MM.1S (cell line): ENCODE measurements at regions not wholly inside any gene's neighbourhood (a gene's known extent, or its start where the extent isn't known, plus 50 kb on each side); places are given as distances from the start of the nearest gene placed in this dataset.

Experiments used
- DNase-seq: peaks from one replicate; pipeline ENCODE4 v3.0.0-alpha.2; 2015
- H2AFZ ChIP-seq: fragments of 300-600 bp; sonication (generic); 2 replicates; pipeline ENCODE4 v1.6.0; 2016; ENCODE audit warnings: antibody characterized with exemption, low read length
- H3F3A ChIP-seq: fragments of 300-600 bp; sonication (generic); 2 replicates; pipeline ENCODE4 v1.6.1; 2016; ENCODE audit warnings: mild to moderate bottlenecking, antibody characterized with exemption, low read length, moderate library complexity, mixed read lengths; ENCODE audit not compliant: insufficient read depth
- H3K27ac ChIP-seq: fragments of 300-600 bp; sonication (generic); 2 replicates; pipeline ENCODE4 v1.5.1; 2016; ENCODE audit warnings: mild to moderate bottlenecking, low read length
- H3K27me3 ChIP-seq: fragments of 300-600 bp; sonication (generic); replicated peaks from 2 replicates; pipeline ENCODE4 v1.6.0; 2016; ENCODE audit warnings: low read length; ENCODE audit not compliant: insufficient read depth
- H3K36me3 ChIP-seq: fragments of 300-600 bp; sonication (generic); replicated peaks from 2 replicates; pipeline ENCODE4 v1.6.1; 2016; ENCODE audit warnings: mild to moderate bottlenecking, low read length, mixed read lengths; ENCODE audit not compliant: insufficient read depth
- H3K4me1 ChIP-seq: fragments of 300-600 bp; sonication (generic); 2 replicates; pipeline ENCODE4 v1.6.1; 2016; ENCODE audit warnings: low read length, mixed read lengths
- H3K4me2 ChIP-seq: fragments of 300-600 bp; sonication (generic); 2 replicates; pipeline ENCODE4 v1.6.0; 2016; ENCODE audit warnings: low read depth, low read length
- H3K4me3 ChIP-seq: fragments of 300-600 bp; sonication (generic); 2 replicates; pipeline ENCODE4 v1.5.1; 2016; ENCODE audit warnings: low read length, mixed read lengths
- H3K79me2 ChIP-seq: fragments of 300-600 bp; sonication (generic); 2 replicates; pipeline ENCODE4 v1.6.1; 2016; ENCODE audit warnings: mixed run types, low read length, mixed read lengths
- H3K9ac ChIP-seq: fragments of 300-600 bp; sonication (generic); 2 replicates; pipeline ENCODE4 v1.6.1; 2016; ENCODE audit warnings: low read length, mixed read lengths
- H3K9me2 ChIP-seq: fragments of 300-600 bp; sonication (generic); replicated peaks from 2 replicates; pipeline ENCODE4 v1.6.1; 2016; ENCODE audit warnings: mild to moderate bottlenecking, low read length, mixed read lengths; ENCODE audit not compliant: insufficient read depth
- H3K9me3 ChIP-seq: fragments of 300-600 bp; sonication (generic); replicated peaks from 2 replicates; pipeline ENCODE4 v1.6.1; 2016; ENCODE audit warnings: mild to moderate bottlenecking, low read length, mixed read lengths; ENCODE audit not compliant: insufficient read depth
- H4K20me1 ChIP-seq: fragments of 300-600 bp; sonication (generic); 2 replicates; pipeline ENCODE4 v1.6.1; 2016; ENCODE audit warnings: mild to moderate bottlenecking, low read length, moderate library complexity, mixed read lengths; ENCODE audit not compliant: insufficient read depth
- EZH2 ChIP-seq: fragments of 300-600 bp; sonication (generic); optimal IDR thresholded peaks from 2 replicates; pipeline ENCODE3; 2017; ENCODE audit warnings: low read depth, mild to moderate bottlenecking, antibody characterized with exemption, low read length, mixed read lengths
- EZH2phosphoT487 ChIP-seq: fragments of 300-600 bp; sonication (generic); IDR thresholded peaks from 2 replicates; pipeline ENCODE4 v1.6.1; 2018; ENCODE audit warnings: antibody characterized with exemption, low read length
- TF ChIP-seq, protein P1 (sequence below): fragments of 300-600 bp; sonication (generic); IDR thresholded peaks from 2 replicates; pipeline ENCODE4 v1.5.1; 2016; ENCODE audit warnings: antibody characterized with exemption, low read length, mixed read lengths

DNA sequence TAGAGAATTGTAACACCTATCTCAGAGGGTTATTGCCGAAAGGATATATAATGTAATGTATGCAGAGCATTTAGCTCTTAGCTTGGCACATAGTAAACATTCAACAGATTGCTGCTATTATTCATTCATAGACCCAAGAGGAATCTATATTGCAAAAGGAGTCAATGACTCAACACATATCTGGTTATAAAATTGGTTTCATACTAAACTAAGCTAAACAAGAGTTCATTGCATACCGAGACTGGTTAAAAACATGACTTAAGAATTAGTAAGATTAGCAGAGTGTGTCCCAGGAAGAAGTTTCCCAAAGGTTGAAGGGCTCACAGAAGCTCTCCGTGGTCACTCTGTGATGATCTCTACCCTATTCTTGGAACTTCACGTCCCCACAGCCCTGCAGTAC is 339.6 kb upstream of the CCNH start:
- H3K9me2 ChIP-seq, result no peaks in the 10 kb centered on the region
- no peak overlapping the region for H3K9ac ChIP-seq
- no peaks in the 10 kb centered on the region for H3K36me3 ChIP-seq
- no peaks in the 10 kb centered on the region for H4K20me1 ChIP-seq
- no peaks in the 10 kb centered on the region for H3K79me2 ChIP-seq
- no peak overlapping the region for H3K4me2 ChIP-seq
- no peaks in the 10 kb centered on the region for H3F3A ChIP-seq
- H3K27me3 ChIP-seq, result no peaks in the 10 kb centered on the region
- H3K9me3 ChIP-seq, result no peaks in the 10 kb centered on the region
- no peak overlapping the region for H3K4me3 ChIP-seq
- no peak overlapping the region for H3K27ac ChIP-seq
- no peaks in the 10 kb centered on the region for H3K4me1 ChIP-seq
- no peak overlapping the region for H2AFZ ChIP-seq
- no peak for DNase-seq
- TF ChIP-seq EZH2phosphoT487 (no peak), EZH2 (no peak)
- TF ChIP-seq, protein P1, sequence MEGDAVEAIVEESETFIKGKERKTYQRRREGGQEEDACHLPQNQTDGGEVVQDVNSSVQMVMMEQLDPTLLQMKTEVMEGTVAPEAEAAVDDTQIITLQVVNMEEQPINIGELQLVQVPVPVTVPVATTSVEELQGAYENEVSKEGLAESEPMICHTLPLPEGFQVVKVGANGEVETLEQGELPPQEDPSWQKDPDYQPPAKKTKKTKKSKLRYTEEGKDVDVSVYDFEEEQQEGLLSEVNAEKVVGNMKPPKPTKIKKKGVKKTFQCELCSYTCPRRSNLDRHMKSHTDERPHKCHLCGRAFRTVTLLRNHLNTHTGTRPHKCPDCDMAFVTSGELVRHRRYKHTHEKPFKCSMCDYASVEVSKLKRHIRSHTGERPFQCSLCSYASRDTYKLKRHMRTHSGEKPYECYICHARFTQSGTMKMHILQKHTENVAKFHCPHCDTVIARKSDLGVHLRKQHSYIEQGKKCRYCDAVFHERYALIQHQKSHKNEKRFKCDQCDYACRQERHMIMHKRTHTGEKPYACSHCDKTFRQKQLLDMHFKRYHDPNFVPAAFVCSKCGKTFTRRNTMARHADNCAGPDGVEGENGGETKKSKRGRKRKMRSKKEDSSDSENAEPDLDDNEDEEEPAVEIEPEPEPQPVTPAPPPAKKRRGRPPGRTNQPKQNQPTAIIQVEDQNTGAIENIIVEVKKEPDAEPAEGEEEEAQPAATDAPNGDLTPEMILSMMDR, result no peak

DNA sequence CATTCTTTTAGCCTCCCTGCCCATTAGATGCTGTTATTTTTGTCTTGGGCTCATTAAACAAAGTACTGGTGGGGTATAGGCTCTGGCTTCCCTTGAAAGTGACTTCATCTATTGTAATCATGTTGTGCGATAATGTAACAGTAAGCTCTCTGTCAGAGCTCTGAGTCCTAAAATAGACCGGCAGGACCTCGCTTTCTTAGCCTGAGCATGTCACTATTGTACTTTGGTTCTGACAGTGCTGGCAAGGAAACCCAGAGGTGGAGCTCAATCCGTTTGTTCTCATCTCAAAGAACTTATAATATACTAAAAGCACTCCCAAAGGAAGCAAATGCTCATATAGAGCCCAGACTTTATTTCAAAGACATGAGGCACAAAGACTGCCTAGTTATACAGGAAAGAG is 339.1 kb upstream of the CCNH start:
- no peak overlapping the region for H2AFZ ChIP-seq
- no peaks in the 10 kb centered on the region for H3K27me3 ChIP-seq
- no peak overlapping the region for H3K9ac ChIP-seq
- H3K9me3 ChIP-seq, result no peaks in the 10 kb centered on the region
- no peaks in the 10 kb centered on the region for H3F3A ChIP-seq
- H3K4me1 ChIP-seq, result no peaks in the 10 kb centered on the region
- H3K79me2 ChIP-seq, result no peaks in the 10 kb centered on the region
- H3K4me2 ChIP-seq, result no peak overlapping the region
- no peaks in the 10 kb centered on the region for H3K36me3 ChIP-seq
- no peak overlapping the region for H3K27ac ChIP-seq
- DNase-seq, result no peak
- no peaks in the 10 kb centered on the region for H3K9me2 ChIP-seq
- TF ChIP-seq, protein P1, result no peak
- TF ChIP-seq EZH2phosphoT487 (no peak), EZH2 (no peak)
- no peaks in the 10 kb centered on the region for H4K20me1 ChIP-seq
- no peak overlapping the region for H3K4me3 ChIP-seq

GRCh38 chr5:87746891-87747377 is 334.2 kb upstream of the CCNH start:
- Histone ChIP-seq H4K20me1 (no peaks in the 10 kb centered on the region), H3K9me2 (no peaks in the 10 kb centered on the region), H3K79me2 (no peaks in the 10 kb centered on the region), H3K9me3 (no peaks in the 10 kb centered on the region), H3K36me3 (no peaks in the 10 kb centered on the region), H3K4me2 (no peak overlapping the region), H3K27me3 (no peaks in the 10 kb centered on the region), H3K4me3 (no peak overlapping the region), H3F3A (no peaks in the 10 kb centered on the region), H3K27ac (no peak overlapping the region), H2AFZ (no peak overlapping the region), H3K4me1 (no peaks in the 10 kb centered on the region), H3K9ac (no peak overlapping the region)
- DNase-seq, result no peak
- TF ChIP-seq, protein P1, result no peak
- no peak for TF ChIP-seq EZH2
- TF ChIP-seq EZH2phosphoT487, result no peak
